ENCODE measurements at regions not wholly inside any gene's neighbourhood (a gene's known extent, or its start where the extent isn't known, plus 50 kb on each side); places are given as distances from the start of the nearest gene placed in this dataset.
"Not testable (repeated sequence)": the region's sequence is repeated elsewhere in the genome, so short reads cannot be mapped to it uniquely, and the experiment has no call there.

- H3K4me1 Mint-ChIP-seq = peaks cover 40% of the 10 kb centered on the region
- H3K36me3 Mint-ChIP-seq (ENCODE audit: low read depth) = peaks cover 28% of the 10 kb centered on the region
- peak overlapping the region; percentile 90 for H3K4me3 Mint-ChIP-seq
- peak overlapping the region; percentile 93 for H3K27ac Mint-ChIP-seq
- peaks cover 13% of the 10 kb centered on the region for H3K27me3 Mint-ChIP-seq
- no peaks in the 10 kb centered on the region for H3K9me3 Mint-ChIP-seq
- ChIA-PET POLR2A (interaction anchor here (0.6 to 1.0 kb wide), 2 partner anchors 111 to 363 kb away, joined by 3 read pairs; partner anchors contain the start of gene ZNF783), CTCF (interaction anchor here (0.5 to 2.8 kb wide), 23 partner anchors 8 to 503 kb away, joined by 3 to 14 read pairs (median 4); partner anchors contain the start of genes ZNF777 and ZNF783)
- peak; percentile 91 for DNase-seq
These were observed 127.1 kb upstream of the ZNF746 start for GRCh38 chr7:149624419-149625339.

DNA sequence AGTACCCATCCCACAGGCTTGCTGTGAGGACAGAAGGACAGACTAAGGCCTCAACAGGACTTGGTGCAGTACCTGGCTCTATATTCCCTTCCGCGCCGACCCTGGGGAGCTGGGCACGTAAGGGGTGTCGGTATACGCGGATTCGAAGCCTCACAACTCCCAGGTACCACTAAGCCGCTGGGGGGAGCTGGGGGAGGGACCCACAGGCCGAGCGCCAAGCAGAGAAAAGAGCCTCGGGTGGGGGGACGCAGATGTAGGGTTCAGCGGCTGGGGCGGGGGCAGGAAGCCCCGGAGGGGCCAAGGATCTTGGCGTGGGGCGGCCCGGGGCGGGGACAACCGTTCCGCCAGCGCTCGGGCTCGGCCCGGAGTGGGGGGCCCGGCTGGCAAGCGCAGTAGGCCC is 126.4 kb upstream of the ZNF746 start:
- Mint-ChIP-seq H3K9me3 (no peaks in the 10 kb centered on the region), H3K36me3 (ENCODE audit: low read depth) (peaks cover 34% of the 10 kb centered on the region), H3K4me3 (peak overlapping the region; percentile 94), H3K4me1 (peaks cover 41% of the 10 kb centered on the region), H3K27me3 (peaks cover 13% of the 10 kb centered on the region), H3K27ac (peak overlapping the region; percentile 90)
- CTCF ChIA-PET = interaction anchor here (0.5 to 2.8 kb wide), 16 partner anchors 11 to 502 kb away, joined by 3 to 14 read pairs (median 4); partner anchors contain the start of genes ZNF777 and ZNF783
- POLR2A ChIA-PET = interaction anchor here (0.6 kb wide), 1 partner anchor 1387 kb away, joined by 3 read pairs; no protein-coding TSS in a partner anchor
- DNase-seq = peak; percentile 64

DNA sequence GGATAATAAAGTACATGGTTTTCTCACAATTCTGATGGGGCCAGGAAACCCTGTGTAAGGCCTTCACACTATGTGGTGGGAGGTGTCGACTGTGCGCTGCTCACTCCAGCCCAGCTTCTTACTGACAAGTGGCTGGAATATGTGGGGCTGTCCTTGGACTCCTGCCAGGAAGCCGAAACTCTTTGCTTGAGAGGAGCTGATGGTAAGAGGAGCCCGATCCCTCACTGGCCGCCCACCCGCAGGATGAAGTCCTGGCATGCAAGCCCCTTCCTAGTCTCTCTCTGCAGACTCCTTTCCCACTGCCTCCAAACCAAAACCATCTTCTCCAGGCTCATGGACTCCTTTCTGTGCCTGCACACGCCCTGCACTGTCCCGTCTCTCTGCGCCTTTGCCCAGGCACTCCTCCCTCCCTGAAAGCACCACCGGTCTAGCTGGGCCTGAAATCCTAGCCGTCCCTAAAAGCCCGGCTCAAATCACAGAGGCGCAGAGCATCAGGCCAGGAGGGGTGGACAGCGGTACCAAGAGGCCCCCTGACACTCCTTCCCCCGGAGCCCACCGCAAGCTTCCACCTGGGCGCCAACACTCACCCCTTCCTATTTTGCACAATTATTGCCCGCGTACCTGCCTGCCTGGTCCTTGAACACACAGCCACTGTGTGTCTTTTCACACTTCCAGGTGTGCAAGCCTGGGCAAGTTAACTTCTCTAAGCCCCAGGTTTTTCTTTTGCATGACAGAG is 125.8 kb upstream of the ZNF746 start:
- H3K4me1 Mint-ChIP-seq = peaks cover 41% of the 10 kb centered on the region
- H3K27ac Mint-ChIP-seq = peak overlapping the region; percentile 90
- H3K4me3 Mint-ChIP-seq = peak overlapping the region; percentile 94
- peaks cover 36% of the 10 kb centered on the region for H3K36me3 Mint-ChIP-seq (ENCODE audit: low read depth)
- not testable (repeated sequence) for H3K27me3 Mint-ChIP-seq, DNase-seq, H3K9me3 Mint-ChIP-seq
- POLR2A ChIA-PET = interaction anchor here (0.6 kb wide), 1 partner anchor 1388 kb away, joined by 3 read pairs; no protein-coding TSS in a partner anchor
- CTCF ChIA-PET = interaction anchor here (0.6 to 2.8 kb wide), 6 partner anchors 16 to 362 kb away, joined by 3 to 14 read pairs (median 6); partner anchors contain the start of gene ZNF783

GRCh38 chr7:149622444-149623210 is 125.0 kb upstream of the ZNF746 start:
- CTCF ChIA-PET = interaction anchor here (0.6 to 2.8 kb wide), 5 partner anchors 24 to 1008 kb away, joined by 3 to 9 read pairs (median 3); partner anchors contain the start of gene ZNF783
- peak overlapping the region; percentile 68 for H3K27ac Mint-ChIP-seq
- POLR2A ChIA-PET = no interaction called here
- H3K36me3 Mint-ChIP-seq (ENCODE audit: low read depth) = peaks cover 43% of the 10 kb centered on the region
- H3K9me3 Mint-ChIP-seq = no peaks in the 10 kb centered on the region
- peak overlapping the region; percentile 94 for H3K4me3 Mint-ChIP-seq
- H3K4me1 Mint-ChIP-seq = peaks cover 41% of the 10 kb centered on the region
- DNase-seq = no peak
- peaks cover 3% of the 10 kb centered on the region for H3K27me3 Mint-ChIP-seq

- Mint-ChIP-seq H3K27me3 (no peaks in the 10 kb centered on the region), H3K9me3 (no peaks in the 10 kb centered on the region), H3K4me1 (peaks cover 43% of the 10 kb centered on the region), H3K36me3 (ENCODE audit: low read depth) (peaks cover 51% of the 10 kb centered on the region), H3K4me3 (peak overlapping the region; percentile 94), H3K27ac (peak overlapping the region; percentile 83)
- DNase-seq = peak; percentile 23
- ChIA-PET CTCF (interaction anchor here (0.6 to 1.0 kb wide), 3 partner anchors 37 to 1009 kb away, joined by 3 to 5 read pairs (median 3); no protein-coding TSS in a partner anchor), POLR2A (no interaction called here)
These were observed 124.2 kb upstream of the ZNF746 start for GRCh38 chr7:149621776-149622175.

DNA sequence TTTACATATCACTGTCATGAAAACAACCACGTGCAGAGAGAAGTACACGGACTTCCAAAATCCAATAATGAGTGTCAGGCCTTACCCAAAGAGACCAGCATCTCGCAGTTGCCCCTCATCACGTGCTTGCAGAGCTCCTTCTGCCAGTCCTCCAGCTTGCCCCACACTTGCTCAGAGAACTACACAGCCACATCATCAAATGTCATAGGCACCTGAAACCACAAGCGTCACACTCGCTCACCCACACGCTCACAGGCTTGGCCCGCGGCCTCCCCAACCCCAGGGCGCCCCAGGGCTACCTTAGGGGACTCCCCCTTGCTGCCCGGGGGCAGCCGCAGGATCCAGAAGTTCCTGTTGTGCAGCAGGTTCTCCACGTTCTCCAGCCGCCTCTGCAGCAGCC is 123.4 kb upstream of the ZNF746 start:
- Mint-ChIP-seq H3K4me3 (no peak overlapping the region), H3K36me3 (ENCODE audit: low read depth) (peaks cover 58% of the 10 kb centered on the region), H3K9me3 (no peaks in the 10 kb centered on the region), H3K27ac (no peak overlapping the region), H3K4me1 (peaks cover 45% of the 10 kb centered on the region), H3K27me3 (no peaks in the 10 kb centered on the region)
- POLR2A ChIA-PET = no interaction called here
- peak; percentile 18 for DNase-seq
- CTCF ChIA-PET = no interaction called here

DNA sequence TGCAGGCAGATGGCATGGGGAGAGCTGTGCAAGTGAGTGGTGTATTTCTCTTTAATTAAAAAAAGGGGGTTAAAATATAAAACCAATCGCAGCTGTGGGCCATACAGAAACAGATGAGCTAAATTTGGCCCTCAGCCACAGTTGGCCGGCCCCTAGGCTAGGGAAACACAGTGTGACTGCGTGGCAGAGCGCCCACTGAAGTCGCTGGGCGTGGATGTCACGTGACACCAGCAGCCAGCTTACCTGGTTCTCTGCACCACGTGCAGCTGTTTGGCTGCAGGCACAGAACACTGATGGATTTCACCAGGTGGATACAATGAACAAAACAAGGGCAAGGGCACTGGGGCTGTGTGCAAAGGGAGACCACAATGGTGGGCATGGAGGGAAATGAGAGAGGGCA is 119.3 kb upstream of the ZNF746 start:
- Mint-ChIP-seq H3K27ac (no peak overlapping the region), H3K4me3 (no peak overlapping the region), H3K27me3 (no peaks in the 10 kb centered on the region), H3K4me1 (peaks cover 33% of the 10 kb centered on the region), H3K9me3 (no peaks in the 10 kb centered on the region), H3K36me3 (ENCODE audit: low read depth) (peaks cover 88% of the 10 kb centered on the region)
- POLR2A ChIA-PET = no interaction called here
- no peak for DNase-seq
- CTCF ChIA-PET = interaction anchor here (0.9 kb wide), 1 partner anchor 8 kb away, joined by 3 read pairs; no protein-coding TSS in a partner anchor

DNA sequence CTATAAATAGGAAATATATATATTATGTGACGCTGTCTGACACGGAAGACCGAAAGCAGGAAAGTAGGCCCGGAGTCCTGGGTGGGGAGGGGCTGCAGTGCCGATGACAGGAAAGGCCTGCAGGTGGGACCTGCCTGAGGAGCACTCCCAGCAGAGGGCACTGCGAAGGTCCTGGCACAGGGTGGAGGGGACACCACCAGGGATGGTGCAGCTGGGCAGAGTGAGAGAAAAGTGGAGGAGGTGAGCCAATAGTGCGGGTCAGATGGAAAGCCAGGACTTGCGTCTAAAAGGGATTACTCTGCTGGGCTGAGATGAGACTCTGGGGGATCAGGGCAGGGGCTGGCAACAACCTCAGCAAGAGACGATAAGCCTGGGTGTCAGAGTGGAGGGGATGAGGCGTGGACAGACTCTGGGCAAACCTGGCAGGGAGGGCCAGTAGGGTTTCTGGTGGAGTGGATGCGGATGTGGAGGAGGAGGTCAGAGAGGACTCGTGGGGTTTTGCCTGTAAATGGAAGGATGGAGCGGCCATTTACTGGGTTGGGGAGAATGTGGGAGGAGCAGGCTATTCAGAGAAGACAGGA is 118.2 kb upstream of the ZNF746 start:
- Mint-ChIP-seq H3K9me3 (no peaks in the 10 kb centered on the region), H3K27ac (no peak overlapping the region), H3K36me3 (ENCODE audit: low read depth) (peaks cover 85% of the 10 kb centered on the region), H3K4me3 (no peak overlapping the region), H3K27me3 (no peaks in the 10 kb centered on the region), H3K4me1 (peaks cover 23% of the 10 kb centered on the region)
- POLR2A ChIA-PET = no interaction called here
- DNase-seq = no peak
- CTCF ChIA-PET = interaction anchor here (0.5 kb wide), 1 partner anchor 537 kb away, joined by 3 read pairs; no protein-coding TSS in a partner anchor

- ChIA-PET POLR2A (no interaction called here), CTCF (interaction anchor here (1.0 kb wide), 1 partner anchor 75 kb away, joined by 3 read pairs; no protein-coding TSS in a partner anchor)
- no peak for DNase-seq
- H3K4me1 Mint-ChIP-seq = peaks cover 18% of the 10 kb centered on the region
- no peak overlapping the region for H3K4me3 Mint-ChIP-seq
- no peak overlapping the region for H3K27ac Mint-ChIP-seq
- H3K36me3 Mint-ChIP-seq (ENCODE audit: low read depth) = peaks cover 84% of the 10 kb centered on the region
- no peaks in the 10 kb centered on the region for H3K9me3 Mint-ChIP-seq
- no peaks in the 10 kb centered on the region for H3K27me3 Mint-ChIP-seq
These were observed 112.9 kb upstream of the ZNF746 start for GRCh38 chr7:149610441-149611011.

DNA sequence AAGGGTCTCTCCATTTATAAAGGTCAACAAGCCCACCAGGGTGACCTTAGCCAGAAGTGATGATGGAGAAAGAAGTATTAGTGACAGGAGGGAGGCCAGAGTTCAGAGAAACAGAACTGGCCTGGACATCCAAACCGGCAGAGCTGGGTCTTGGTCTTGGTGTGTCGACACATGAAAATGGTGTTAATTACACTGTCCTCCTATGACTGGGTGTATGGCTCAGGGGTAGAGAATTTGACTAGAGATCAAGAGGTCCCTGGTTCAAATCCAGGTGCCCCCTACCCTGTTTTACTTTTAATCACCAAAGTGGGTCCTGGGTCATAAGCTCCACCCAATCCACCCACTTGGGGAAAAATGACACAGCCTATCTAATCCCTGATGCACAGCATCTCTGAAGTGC is 110.6 kb upstream of the ZNF746 start:
- Mint-ChIP-seq H3K4me3 (no peak overlapping the region), H3K36me3 (ENCODE audit: low read depth) (peaks cover 79% of the 10 kb centered on the region), H3K27me3 (no peaks in the 10 kb centered on the region), H3K9me3 (no peaks in the 10 kb centered on the region), H3K4me1 (peaks cover 21% of the 10 kb centered on the region), H3K27ac (no peak overlapping the region)
- ChIA-PET POLR2A (no interaction called here), CTCF (interaction anchor here (1.0 kb wide), 1 partner anchor 16 kb away, joined by 4 read pairs; no protein-coding TSS in a partner anchor)
- DNase-seq = no peak

- Mint-ChIP-seq H3K27ac (no peak overlapping the region), H3K9me3 (no peaks in the 10 kb centered on the region), H3K4me1 (peaks cover 21% of the 10 kb centered on the region), H3K36me3 (ENCODE audit: low read depth) (peaks cover 78% of the 10 kb centered on the region), H3K4me3 (no peak overlapping the region), H3K27me3 (no peaks in the 10 kb centered on the region)
- no peak for DNase-seq
- POLR2A ChIA-PET = no interaction called here
- CTCF ChIA-PET = interaction anchor here (0.7 kb wide), 1 partner anchor 16 kb away, joined by 3 read pairs; no protein-coding TSS in a partner anchor
These were observed 110.1 kb upstream of the ZNF746 start for GRCh38 chr7:149607683-149608082.
